IPS-11a (cell line): ENCODE measurements at regions not wholly inside any gene's neighbourhood (a gene's known extent, or its start where the extent isn't known, plus 50 kb on each side); places are given as distances from the start of the nearest gene placed in this dataset.

ENCODE experiments used
- H3K4me3 ChIP-seq: one replicate; pipeline ENCODE4 v1.5.1; 2013; ENCODE audit warnings: low read depth, low read length, control low read depth

- no peak overlapping the region for H3K4me3 ChIP-seq
Measured at GRCh38 chr6:1482381-1483166, 93.2 kb downstream of the FOXF2 start.

- no peak overlapping the region for H3K4me3 ChIP-seq
Measured at GRCh38 chr6:1485678-1486077, 96.3 kb downstream of the FOXF2 start.

- H3K4me3 ChIP-seq: no peak overlapping the region
Measured at GRCh38 chr6:1486387-1486786, 97.0 kb downstream of the FOXF2 start.

- no peak overlapping the region for H3K4me3 ChIP-seq
Measured at GRCh38 chr6:1487239-1487638, 97.9 kb downstream of the FOXF2 start.

GRCh38 chr6:1491025-1491424 is 101.6 kb downstream of the FOXF2 start:
- no peak overlapping the region for H3K4me3 ChIP-seq

- no peak overlapping the region for H3K4me3 ChIP-seq
Measured at GRCh38 chr6:1491591-1492319, 102.4 kb downstream of the FOXF2 start.

GRCh38 chr6:1494671-1495070 is 105.3 kb downstream of the FOXF2 start:
- no peak overlapping the region for H3K4me3 ChIP-seq

GRCh38 chr6:1495344-1495743 is 106.0 kb downstream of the FOXF2 start:
- H3K4me3 ChIP-seq: no peak overlapping the region

GRCh38 chr6:1496092-1496491 is 106.7 kb downstream of the FOXF2 start:
- H3K4me3 ChIP-seq: no peak overlapping the region

GRCh38 chr6:1496836-1497760 is 107.7 kb downstream of the FOXF2 start:
- no peak overlapping the region for H3K4me3 ChIP-seq

GRCh38 chr6:1497761-1498105 is 108.4 kb downstream of the FOXF2 start:
- H3K4me3 ChIP-seq: no peak overlapping the region

GRCh38 chr6:1498491-1499113 is 109.2 kb downstream of the FOXF2 start:
- no peak overlapping the region for H3K4me3 ChIP-seq

- no peak overlapping the region for H3K4me3 ChIP-seq
Measured at GRCh38 chr6:1499777-1500176, 109.9 kb upstream of the FOXC1 start.

GRCh38 chr6:1500913-1501312 is 108.8 kb upstream of the FOXC1 start:
- no peak overlapping the region for H3K4me3 ChIP-seq

GRCh38 chr6:1502041-1502440 is 107.7 kb upstream of the FOXC1 start:
- no peak overlapping the region for H3K4me3 ChIP-seq

- H3K4me3 ChIP-seq: no peak overlapping the region
Measured at GRCh38 chr6:1503811-1504210, 105.9 kb upstream of the FOXC1 start.

GRCh38 chr6:1504465-1504864 is 105.2 kb upstream of the FOXC1 start:
- H3K4me3 ChIP-seq: no peak overlapping the region

- no peak overlapping the region for H3K4me3 ChIP-seq
Measured at GRCh38 chr6:1507251-1507650, 102.5 kb upstream of the FOXC1 start.

GRCh38 chr6:1509241-1509640 is 100.5 kb upstream of the FOXC1 start:
- no peak overlapping the region for H3K4me3 ChIP-seq

- H3K4me3 ChIP-seq: no peak overlapping the region
Measured at GRCh38 chr6:1510239-1510638, 99.5 kb upstream of the FOXC1 start.

- H3K4me3 ChIP-seq: no peak overlapping the region
Measured at GRCh38 chr6:1513215-1513780, 96.4 kb upstream of the FOXC1 start.
